H1 (cell line): ENCODE measurements at regions not wholly inside any gene's neighbourhood (a gene's known extent, or its start where the extent isn't known, plus 50 kb on each side); places are given as distances from the start of the nearest gene placed in this dataset.

Source experiments
- CTCF ChIA-PET: fragments of 300-600 bp; sonication (Branson Sonifier 250); formaldehyde crosslinking; loops from one replicate; lab custom pipeline; 2021; ENCODE audit not compliant: partially characterized antibody; lab: Charles Lee
- POLR2A ChIA-PET: fragments of 300-600 bp; sonication (Branson Sonifier 250); formaldehyde crosslinking; loops from one replicate; lab custom pipeline; 2021; ENCODE audit warnings: inconsistent platforms; ENCODE audit not compliant: partially characterized antibody; lab: Charles Lee
- DNase-seq, 2 experiments: peaks; one replicate each; pipeline versions ENCODE4 v3.0.0 to v3.0.0-alpha.2; 2010 to 2022; ENCODE audit warnings: low spot score in 2 of 2, low read depth in 1 of 2, mixed read lengths in 1 of 2
- FAIRE-seq: peaks from 2 replicates; lab custom pipeline; 2011; peaks lifted over from hg19 to GRCh38; lab: Jason Lieb, UNC
- H2AFZ ChIP-seq: 2 replicates; pipeline ENCODE4 v1.8.1; 2012; ENCODE audit warnings: low read length, inconsistent platforms
- H2AK5ac ChIP-seq: 2 replicates; pipeline ENCODE4 v1.6.1; 2013; ENCODE audit warnings: low read depth, low read length
- H2BK120ac ChIP-seq: replicated peaks from 2 replicates; pipeline ENCODE3; 2013; ENCODE audit warnings: low read depth, low read length, inconsistent platforms
- H2BK12ac ChIP-seq: 2 replicates; pipeline ENCODE4 v1.6.1; 2013; ENCODE audit warnings: low read depth, low read length
- H2BK15ac ChIP-seq: 2 replicates; pipeline ENCODE4 v1.6.1; 2013; ENCODE audit warnings: low read length
- H2BK20ac ChIP-seq: 2 replicates; pipeline ENCODE4 v1.6.1; 2013; ENCODE audit warnings: low read length
- H2BK5ac ChIP-seq: 2 replicates; pipeline ENCODE4 v1.6.1; 2013; ENCODE audit warnings: low read depth, low read length
- H3K14ac ChIP-seq: 2 replicates; pipeline ENCODE4 v1.6.1; 2013; ENCODE audit warnings: inconsistent platforms; ENCODE audit not compliant: insufficient read length
- H3K18ac ChIP-seq: 2 replicates; pipeline ENCODE4 v1.6.1; 2013; ENCODE audit warnings: low read length; ENCODE audit errors: extremely low read depth
- H3K23ac ChIP-seq: 2 replicates; pipeline ENCODE4 v1.6.1; 2013; ENCODE audit warnings: inconsistent platforms; ENCODE audit not compliant: insufficient read length
- H3K23me2 ChIP-seq: 2 replicates; pipeline ENCODE4 v1.6.1; 2013; ENCODE audit warnings: low read depth, low read length
- H3K27ac ChIP-seq: 2 replicates; pipeline ENCODE4 v1.6.1; 2011; ENCODE audit warnings: low read depth, low read length, inconsistent platforms
- H3K27me3 ChIP-seq, 4 experiments: replicated peaks in 1 of 4; 1 replicate in 1 of 4; 2 replicates in 3 of 4; pipeline versions ENCODE4 v1.6.1 to v1.8.1; 2011 to 2013; ENCODE audit warnings: low read length in 3 of 4, mild to moderate bottlenecking in 3 of 4, inconsistent platforms in 2 of 4, mixed read lengths in 2 of 4, moderate library complexity in 1 of 4; ENCODE audit not compliant: control insufficient read depth in 3 of 4, insufficient read depth in 3 of 4; ENCODE audit errors: extremely low read depth in 1 of 4
- H3K36me3 ChIP-seq, 4 experiments: 2 replicates each; pipeline versions ENCODE4 v1.6.1 to v1.8.1; 2011 to 2013; ENCODE audit warnings: mild to moderate bottlenecking in 4 of 4, low read length in 3 of 4, moderate library complexity in 2 of 4, control low read depth in 1 of 4, inconsistent platforms in 1 of 4; ENCODE audit not compliant: insufficient read depth in 4 of 4, control insufficient read depth in 2 of 4
- H3K4ac ChIP-seq: replicated peaks from 2 replicates; pipeline ENCODE3; 2013; ENCODE audit warnings: low read length, low read depth, mixed read lengths, inconsistent platforms; ENCODE audit not compliant: insufficient read length
- H3K4me1 ChIP-seq, 4 experiments: replicated peaks in 1 of 4; 1 replicate in 1 of 4; 2 replicates in 3 of 4; pipeline versions ENCODE4 v1.6.1 to v1.8.1; 2011 to 2013; ENCODE audit warnings: low read length in 3 of 4, inconsistent platforms in 2 of 4, mixed read lengths in 1 of 4; ENCODE audit not compliant: insufficient read depth in 4 of 4, control insufficient read depth in 3 of 4
- H3K4me2 ChIP-seq, 2 experiments: 2 replicates each; pipeline versions ENCODE4 v1.6.1 to v1.8.1; 2011 to 2013; ENCODE audit warnings: low read depth in 2 of 2, low read length in 2 of 2, control low read depth in 1 of 2, inconsistent platforms in 1 of 2, mild to moderate bottlenecking in 1 of 2; ENCODE audit not compliant: insufficient read depth in 1 of 2
- H3K4me3 ChIP-seq, 4 experiments: fragments of 200-600, 300-600 bp in 1 of 4; sonication (generic), shearing (Covaris generic), sonication (Bioruptor Twin) in 1 of 4; 2 replicates each; pipeline versions ENCODE4 v1.5.1 to v1.8.1; 2011 to 2016; ENCODE audit warnings: low read length in 4 of 4, low read depth in 3 of 4, control low read depth in 2 of 4, inconsistent platforms in 2 of 4, mild to moderate bottlenecking in 2 of 4, mixed read lengths in 1 of 4, moderate library complexity in 1 of 4; ENCODE audit not compliant: insufficient read depth in 2 of 4; ENCODE audit errors: extremely low read depth in 1 of 4
- H3K56ac ChIP-seq: replicated peaks from 2 replicates; pipeline ENCODE3; 2013; ENCODE audit warnings: low read depth, mild to moderate bottlenecking, mixed read lengths, low read length, inconsistent platforms; ENCODE audit not compliant: insufficient read length
- H3K79me1 ChIP-seq: 2 replicates; pipeline ENCODE4 v1.6.1; 2013; ENCODE audit warnings: low read depth, low read length, control low read depth
- H3K79me2 ChIP-seq, 2 experiments: 2 replicates each; pipeline versions ENCODE4 v1.6.1 to v1.8.1; 2012 to 2013; ENCODE audit warnings: low read length in 2 of 2, mild to moderate bottlenecking in 2 of 2, inconsistent platforms in 1 of 2; ENCODE audit not compliant: insufficient read depth in 2 of 2, control insufficient read depth in 1 of 2
- H3K9ac ChIP-seq, 4 experiments: replicated peaks in 1 of 4; 1 replicate in 1 of 4; 2 replicates in 3 of 4; pipeline versions ENCODE4 v1.6.1 to v1.8.1; 2011 to 2013; ENCODE audit warnings: low read depth in 3 of 4, low read length in 3 of 4, control low read depth in 2 of 4, mild to moderate bottlenecking in 2 of 4, moderate library complexity in 2 of 4, inconsistent platforms in 1 of 4; ENCODE audit errors: extremely low read depth in 1 of 4
- H3K9me3 ChIP-seq, 2 experiments: 2 replicates each; pipeline versions ENCODE4 v1.6.1 to v1.8.1; 2012 to 2013; ENCODE audit warnings: mild to moderate bottlenecking in 2 of 2, moderate library complexity in 2 of 2, control low read depth in 1 of 2, inconsistent platforms in 1 of 2, low read depth in 1 of 2, low read length in 1 of 2, mixed read lengths in 1 of 2; ENCODE audit not compliant: insufficient read depth in 2 of 2
- H4K20me1 ChIP-seq, 2 experiments: replicated peaks in 1 of 2; 2 replicates each; pipeline versions ENCODE3 to v1.8.1; 2011 to 2013; ENCODE audit warnings: inconsistent platforms in 2 of 2, low read length in 2 of 2, mild to moderate bottlenecking in 1 of 2; ENCODE audit not compliant: insufficient read depth in 2 of 2, control insufficient read depth in 1 of 2
- H4K5ac ChIP-seq: 2 replicates; pipeline ENCODE4 v1.6.1; 2013; ENCODE audit warnings: low read length, low read depth, mixed read lengths, inconsistent platforms; ENCODE audit not compliant: insufficient read length
- H4K8ac ChIP-seq: 2 replicates; pipeline ENCODE4 v1.8.0; 2013; ENCODE audit warnings: mild to moderate bottlenecking, moderate library complexity, low read length, inconsistent platforms; ENCODE audit not compliant: insufficient read depth; ENCODE audit errors: extremely low read depth
- H4K91ac ChIP-seq: replicated peaks from 2 replicates; pipeline ENCODE3; 2013; ENCODE audit warnings: low read length, mixed read lengths, inconsistent platforms; ENCODE audit not compliant: insufficient read length
- BRCA1 ChIP-seq: IDR thresholded peaks from 2 replicates; pipeline ENCODE4 v1.6.1; 2012; ENCODE audit warnings: low read depth, low read length, improper control_type of control experiment
- CBX8 ChIP-seq: fragments of 300-800, 300-1000 bp; sonication (generic); IDR thresholded peaks from 2 replicates; pipeline ENCODE4 v1.7.1; 2016; ENCODE audit warnings: low read depth, low read length, borderline replicate concordance
- CEBPB ChIP-seq: IDR thresholded peaks from 2 replicates; pipeline ENCODE4 v1.6.1; 2012; ENCODE audit warnings: low read depth, low read length
- CHD1 ChIP-seq: IDR thresholded peaks from 2 replicates; pipeline ENCODE4 v1.6.1; 2012; ENCODE audit warnings: low read depth, low read length, improper control_type of control experiment
- EGR1 ChIP-seq: IDR thresholded peaks from 2 replicates; pipeline ENCODE4 v1.6.1; 2011; ENCODE audit warnings: low read depth, low read length, borderline replicate concordance
- EZH2 ChIP-seq: fragments of 200-600 bp; sonication (generic); IDR thresholded peaks from 2 replicates; pipeline ENCODE4 v1.7.1; 2012; ENCODE audit warnings: low read depth, mild to moderate bottlenecking, moderate library complexity, low read length, inconsistent platforms; ENCODE audit not compliant: severe bottlenecking
- GABPA ChIP-seq: IDR thresholded peaks from 2 replicates; pipeline ENCODE4 v1.6.1; 2011; ENCODE audit warnings: mild to moderate bottlenecking, low read length, moderate library complexity, borderline replicate concordance; ENCODE audit not compliant: insufficient read depth
- GTF2F1 ChIP-seq: IDR thresholded peaks from 2 replicates; pipeline ENCODE4 v1.6.1; 2012; ENCODE audit warnings: low read depth, low read length, improper control_type of control experiment, borderline replicate concordance
- JUN ChIP-seq: IDR thresholded peaks from 2 replicates; pipeline ENCODE4 v1.6.1; 2011; ENCODE audit warnings: low read depth, mild to moderate bottlenecking, improper control_type of control experiment, low read length
- JUND ChIP-seq: IDR thresholded peaks from 2 replicates; pipeline ENCODE4 v1.6.1; 2011; ENCODE audit warnings: mild to moderate bottlenecking, improper control_type of control experiment, low read length
- KDM1A ChIP-seq: fragments of 200-600, 300-600 bp; sonication (generic); IDR thresholded peaks from 2 replicates; pipeline ENCODE4 v1.7.1; 2016; ENCODE audit warnings: mild to moderate bottlenecking, low read length, borderline replicate concordance
- KDM5A ChIP-seq: fragments of 200-600 bp; IDR thresholded peaks from 2 replicates; pipeline ENCODE4 v1.7.1; 2012; ENCODE audit warnings: mild to moderate bottlenecking, low read length, inconsistent platforms, mixed read lengths
- RAD21 ChIP-seq, 2 experiments: IDR thresholded peaks in 1 of 2; conservative IDR thresholded peaks in 1 of 2; 2 replicates each; pipeline ENCODE4 v1.6.1; 2011; ENCODE audit warnings: low read depth in 2 of 2, low read length in 2 of 2, improper control_type of control experiment in 1 of 2, inconsistent platforms in 1 of 2, mild to moderate bottlenecking in 1 of 2, moderate library complexity in 1 of 2
- SRF ChIP-seq: IDR thresholded peaks from 2 replicates; pipeline ENCODE4 v1.6.1; 2011; ENCODE audit warnings: mild to moderate bottlenecking, low read depth, low read length, moderate library complexity
- TAF1 ChIP-seq: IDR thresholded peaks from 2 replicates; pipeline ENCODE4 v1.6.1; 2011; ENCODE audit warnings: mild to moderate bottlenecking, low read depth, low read length
- TAF7 ChIP-seq: optimal IDR thresholded peaks from 2 replicates; pipeline ENCODE3; 2011; ENCODE audit warnings: low read depth, mild to moderate bottlenecking, inconsistent platforms, low read length, moderate library complexity, borderline replicate concordance
- WGBS, 2 experiments: shearing (Covaris generic) in 1 of 2; methylation state at CpG; one replicate each; pipeline versions ENCODE4 v1.1.6 to v1.1.7; 2013 to 2015; ENCODE audit warnings: low lambda C conversion rate in 2 of 2, mixed read lengths in 2 of 2, inconsistent platforms in 1 of 2, low coverage in 1 of 2, missing lambda C conversion rate in 1 of 2; ENCODE audit not compliant: insufficient replicate concordance in 2 of 2, insufficient coverage in 1 of 2, insufficient read length in 1 of 2; ENCODE audit errors: extremely low coverage in 1 of 2, missing lambda C conversion rate in 1 of 2; 5-methylcytosine and 5-hydroxymethylcytosine counted together

- Histone ChIP-seq H3K4me3 (no peak overlapping the region), H3K14ac (no peak overlapping the region), H2BK120ac (no peak overlapping the region), H3K27me3 (no peaks in the 10 kb centered on the region), H4K20me1 (no peaks in the 10 kb centered on the region), H3K56ac (no peak overlapping the region), H3K36me3 (no peaks in the 10 kb centered on the region), H2BK20ac (no peak overlapping the region), H3K23me2 (no peaks in the 10 kb centered on the region), H3K4me2 (no peak overlapping the region), H4K8ac (no peak overlapping the region), H2AK5ac (no peak overlapping the region), H3K9me3 (no peaks in the 10 kb centered on the region), H3K9ac (no peak overlapping the region), H2BK15ac (no peak overlapping the region), H3K79me1 (no peaks in the 10 kb centered on the region), H3K4me1 (no peaks in the 10 kb centered on the region), H4K5ac (no peak overlapping the region), H2AFZ (no peak overlapping the region), H3K23ac (no peak overlapping the region), H3K27ac (no peak overlapping the region), H4K91ac (no peak overlapping the region), H2BK5ac (no peak overlapping the region), H3K18ac (no peak overlapping the region), H3K79me2 (no peaks in the 10 kb centered on the region), H3K4ac (no peak overlapping the region), H2BK12ac (no peak overlapping the region)
- CTCF ChIA-PET: interaction anchor here (0.6 to 8.1 kb wide), 32 partner anchors 8 to 1213 kb away, joined by 3 to 100 read pairs (median 4); no protein-coding TSS in a partner anchor
- no peak for FAIRE-seq
- DNase-seq: no peak
- POLR2A ChIA-PET: no interaction called here
- WGBS, 2 experiments: 96% methylated on average over 6 of the region's 7 CpGs; no CpG with 5 or more reads in 1 of the 2 experiments
- no peak for TF ChIP-seq JUND
- TF ChIP-seq KDM1A: no peak
- TF ChIP-seq TAF1: no peak
- no peak for TF ChIP-seq EGR1
- no peak for TF ChIP-seq CHD1
- TF ChIP-seq CBX8: no peak
- no peak for TF ChIP-seq EZH2
- TF ChIP-seq SRF: no peak
- no peak for TF ChIP-seq GABPA
- TF ChIP-seq KDM5A: no peak
- TF ChIP-seq CEBPB: no peak
- TF ChIP-seq TAF7: no peak
- TF ChIP-seq JUN: no peak
- no peak for TF ChIP-seq BRCA1
- no peak for TF ChIP-seq RAD21 (IDR thresholded peaks at IDR 0.05 in 1 of 2, conservative IDR thresholded peaks at IDR 0.05 in 1 of 2; ENCODE audit: low read depth in 2 of 2, low read length in 2 of 2)
- no peak for TF ChIP-seq GTF2F1
Measured at GRCh38 chr5:145680767-145681166, 154.4 kb downstream of the PRELID2 start.
